ENCODE measurements at regions not wholly inside any gene's neighbourhood (a gene's known extent, or its start where the extent isn't known, plus 50 kb on each side); places are given as distances from the start of the nearest gene placed in this dataset.

DNA sequence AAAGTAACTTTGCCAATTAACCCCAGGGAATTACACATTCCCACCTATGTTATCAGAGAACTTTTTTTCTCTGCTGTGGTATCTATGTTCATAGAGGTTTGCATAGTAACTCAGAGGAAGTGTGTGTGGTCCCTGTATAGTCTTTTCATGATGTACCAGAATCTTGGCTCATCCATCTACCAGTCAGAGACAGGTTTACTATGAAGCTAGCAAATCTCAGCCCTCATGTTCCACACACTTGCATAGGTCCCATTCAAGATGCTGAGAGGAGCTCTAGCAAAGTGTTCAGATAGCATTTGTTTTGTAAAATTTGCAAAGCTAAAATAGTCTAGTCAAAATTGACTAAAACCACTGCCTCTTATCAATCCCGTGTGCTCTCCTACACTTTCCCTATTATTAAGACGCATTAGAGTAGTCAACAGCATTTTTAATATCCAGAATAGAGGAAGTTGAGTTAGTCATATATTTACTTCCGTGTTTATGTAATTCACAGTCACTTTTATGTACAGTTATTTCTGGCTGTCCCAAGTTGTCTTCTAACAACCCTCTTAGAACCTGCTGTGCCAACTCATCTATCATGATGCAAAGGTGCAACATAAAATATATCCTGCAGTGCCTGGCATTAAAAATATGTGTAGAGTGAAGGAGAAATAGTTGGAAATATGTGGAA is 184.2 kb downstream of the FAM76B start:
- Mint-ChIP-seq H3K36me3 (ENCODE audit: low read depth) (no peaks in the 10 kb centered on the region), H3K9me3 (no peaks in the 10 kb centered on the region), H3K4me1 (ENCODE audit: low read depth) (no peaks in the 10 kb centered on the region), H3K4me3 (no peak overlapping the region), H3K27ac (no peak overlapping the region), H3K27me3 (ENCODE audit: insufficient read depth) (no peaks in the 10 kb centered on the region; the same call in 1 of the 2 replicates)
- TF ChIP-seq, protein P1, sequence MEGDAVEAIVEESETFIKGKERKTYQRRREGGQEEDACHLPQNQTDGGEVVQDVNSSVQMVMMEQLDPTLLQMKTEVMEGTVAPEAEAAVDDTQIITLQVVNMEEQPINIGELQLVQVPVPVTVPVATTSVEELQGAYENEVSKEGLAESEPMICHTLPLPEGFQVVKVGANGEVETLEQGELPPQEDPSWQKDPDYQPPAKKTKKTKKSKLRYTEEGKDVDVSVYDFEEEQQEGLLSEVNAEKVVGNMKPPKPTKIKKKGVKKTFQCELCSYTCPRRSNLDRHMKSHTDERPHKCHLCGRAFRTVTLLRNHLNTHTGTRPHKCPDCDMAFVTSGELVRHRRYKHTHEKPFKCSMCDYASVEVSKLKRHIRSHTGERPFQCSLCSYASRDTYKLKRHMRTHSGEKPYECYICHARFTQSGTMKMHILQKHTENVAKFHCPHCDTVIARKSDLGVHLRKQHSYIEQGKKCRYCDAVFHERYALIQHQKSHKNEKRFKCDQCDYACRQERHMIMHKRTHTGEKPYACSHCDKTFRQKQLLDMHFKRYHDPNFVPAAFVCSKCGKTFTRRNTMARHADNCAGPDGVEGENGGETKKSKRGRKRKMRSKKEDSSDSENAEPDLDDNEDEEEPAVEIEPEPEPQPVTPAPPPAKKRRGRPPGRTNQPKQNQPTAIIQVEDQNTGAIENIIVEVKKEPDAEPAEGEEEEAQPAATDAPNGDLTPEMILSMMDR (IDR thresholded peaks at IDR 0.05) = no peak
- DNase-seq = no peak

DNA sequence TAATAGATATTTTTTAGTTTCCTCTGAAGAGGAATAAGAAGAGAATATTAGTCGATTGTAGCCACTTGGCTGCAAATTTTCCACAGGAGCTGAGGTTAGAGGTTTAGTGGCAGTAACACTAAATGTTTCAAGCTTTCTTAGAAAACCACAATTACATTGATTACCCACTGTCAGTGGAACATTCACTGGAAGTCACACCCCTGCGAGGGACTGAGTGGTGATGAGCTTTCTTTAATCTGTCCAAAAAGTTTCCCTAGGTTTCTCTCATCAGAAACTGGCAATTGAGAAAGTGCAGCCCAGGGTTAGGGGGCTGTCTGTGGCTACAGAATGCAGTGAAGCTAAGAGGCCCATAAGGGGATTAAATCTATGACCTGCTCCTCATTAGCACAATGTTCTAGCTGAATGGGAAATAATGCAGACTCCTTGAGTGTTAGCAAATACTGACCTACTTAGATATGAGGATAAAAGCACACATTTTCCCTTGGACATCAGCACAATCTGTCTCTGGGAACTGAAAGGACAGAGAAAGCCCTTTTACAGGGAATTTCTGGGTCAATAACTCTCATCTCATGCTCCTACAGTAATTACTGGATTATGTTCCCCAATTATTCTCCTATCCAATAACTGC is 189.5 kb downstream of the FAM76B start:
- no peak for DNase-seq
- Mint-ChIP-seq H3K27ac (no peak overlapping the region), H3K4me1 (ENCODE audit: low read depth) (no peaks in the 10 kb centered on the region), H3K4me3 (no peak overlapping the region), H3K36me3 (ENCODE audit: low read depth) (no peaks in the 10 kb centered on the region), H3K27me3 (ENCODE audit: insufficient read depth) (no peaks in the 10 kb centered on the region; the same call in 1 of the 2 replicates), H3K9me3 (no peaks in the 10 kb centered on the region)
- TF ChIP-seq, protein P1 (IDR thresholded peaks at IDR 0.05) = no peak

DNA sequence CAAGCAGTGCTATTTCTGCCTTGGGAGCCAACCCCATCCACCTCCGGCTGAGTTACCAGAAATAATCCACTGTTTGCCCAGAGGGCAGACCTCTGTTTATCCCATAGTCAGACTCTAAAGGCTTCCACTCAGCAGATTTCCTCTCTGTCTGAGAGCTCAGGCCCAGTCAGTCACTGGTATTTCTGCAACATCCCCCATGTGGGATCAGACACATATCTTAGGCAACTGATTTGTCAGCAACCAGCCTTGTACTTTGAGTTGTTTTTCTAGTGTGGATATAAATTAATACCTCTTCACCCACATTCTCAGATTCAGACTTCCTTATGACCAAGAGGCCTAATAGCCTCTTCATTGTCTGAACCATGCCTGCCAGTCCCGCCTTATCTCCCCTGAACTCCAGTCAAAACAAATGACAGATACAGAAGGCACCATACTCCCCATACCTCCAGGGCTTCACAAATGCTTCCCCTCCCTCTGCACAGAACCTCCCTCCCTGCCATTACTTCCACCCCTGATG is 193.6 kb downstream of the FAM76B start:
- no peak for DNase-seq
- TF ChIP-seq, protein P1 (IDR thresholded peaks at IDR 0.05) = no peak
- Mint-ChIP-seq H3K9me3 (no peaks in the 10 kb centered on the region), H3K27ac (no peak overlapping the region; the same call in 1 of the 2 replicates), H3K4me3 (no peak overlapping the region), H3K27me3 (ENCODE audit: insufficient read depth) (no peaks in the 10 kb centered on the region; the same call in none of the 2 replicates), H3K4me1 (ENCODE audit: low read depth) (no peaks in the 10 kb centered on the region), H3K36me3 (ENCODE audit: low read depth) (no peaks in the 10 kb centered on the region)

DNA sequence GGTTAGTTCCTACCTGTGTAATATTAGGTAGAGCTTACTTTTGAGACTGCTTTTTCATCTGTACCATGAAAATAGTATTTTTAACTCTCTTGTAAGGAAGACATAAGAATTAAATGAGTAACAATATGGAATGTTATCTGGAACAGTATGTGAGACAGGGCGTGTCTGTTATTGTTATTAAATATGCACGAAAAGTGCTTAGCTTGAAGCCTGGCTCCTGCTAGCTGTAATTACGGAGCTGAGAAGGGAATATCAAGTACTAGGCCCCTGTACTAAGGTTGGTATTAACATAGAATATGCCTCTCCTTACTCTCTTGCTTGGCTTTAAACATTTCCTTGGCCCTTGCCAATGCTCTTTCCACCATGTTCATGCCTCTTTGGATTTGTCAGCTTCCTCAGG is 194.0 kb downstream of the FAM76B start:
- Mint-ChIP-seq H3K4me1 (ENCODE audit: low read depth) (no peaks in the 10 kb centered on the region), H3K4me3 (no peak overlapping the region), H3K36me3 (ENCODE audit: low read depth) (no peaks in the 10 kb centered on the region), H3K9me3 (no peaks in the 10 kb centered on the region), H3K27ac (no peak overlapping the region; the same call in 1 of the 2 replicates), H3K27me3 (ENCODE audit: insufficient read depth) (no peaks in the 10 kb centered on the region; the same call in none of the 2 replicates)
- DNase-seq = no peak
- TF ChIP-seq, protein P1 (IDR thresholded peaks at IDR 0.05) = no peak

DNA sequence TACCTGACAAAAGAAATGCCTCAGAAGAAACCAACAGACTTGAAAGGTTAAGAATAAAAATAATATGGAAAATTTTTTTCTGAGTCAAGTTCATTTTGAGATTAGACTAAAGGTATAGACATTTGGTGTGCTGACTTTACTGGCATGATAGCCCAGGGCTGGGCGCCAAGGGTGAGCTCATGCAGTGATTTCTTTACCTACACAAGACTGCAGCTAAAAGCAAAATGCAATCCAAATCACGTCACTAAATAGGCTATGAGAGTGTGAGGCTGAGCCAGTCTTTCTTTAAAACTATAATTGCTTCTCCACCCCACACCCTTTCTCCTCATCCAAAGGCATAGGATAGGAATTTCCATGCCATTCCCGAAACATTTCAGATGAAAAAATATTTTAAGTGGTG is 196.5 kb downstream of the FAM76B start:
- TF ChIP-seq, protein P1 (IDR thresholded peaks at IDR 0.05) = no peak
- no peaks in the 10 kb centered on the region for H3K4me1 Mint-ChIP-seq (ENCODE audit: low read depth)
- no peak overlapping the region for H3K27ac Mint-ChIP-seq
- H3K9me3 Mint-ChIP-seq = no peaks in the 10 kb centered on the region
- H3K36me3 Mint-ChIP-seq (ENCODE audit: low read depth) = no peaks in the 10 kb centered on the region
- no peaks in the 10 kb centered on the region; the same call in none of the 2 replicates for H3K27me3 Mint-ChIP-seq (ENCODE audit: insufficient read depth)
- H3K4me3 Mint-ChIP-seq = no peak overlapping the region
- DNase-seq = no peak

Data from HFFc6 (cell line).